Stomach (tissue), 4 donors: ENCODE measurements at regions not wholly inside any gene's neighbourhood (a gene's known extent, or its start where the extent isn't known, plus 50 kb on each side); places are given as distances from the start of the nearest gene placed in this dataset.

Experiments used
- CTCF ChIP-seq, 7 experiments: fragments of 450-650 bp in 4 of 7; fragments of 200-600 bp in 3 of 7; sonication (generic) in 3 of 7; IDR thresholded peaks; one replicate each; pipeline ENCODE4 v1.5.1; 2016 to 2019; ENCODE audit warnings: antibody characterized with exemption in 7 of 7, control low read depth in 2 of 7, mild to moderate bottlenecking in 1 of 7
- EP300 ChIP-seq: sonication (generic); formaldehyde crosslinking; IDR thresholded peaks from one replicate; pipeline ENCODE4 v1.6.1; 2017; ENCODE audit warnings: antibody characterized with exemption
- POLR2A ChIP-seq, 4 donors: fragments of 450-650 bp; IDR thresholded peaks; one replicate each; pipeline ENCODE4 v1.6.1; 2016; ENCODE audit warnings: antibody characterized with exemption in 4 of 4, control low read depth in 2 of 4, mild to moderate bottlenecking in 1 of 4, moderate library complexity in 1 of 4
- POLR2AphosphoS5 ChIP-seq, 3 donors: sonication (generic); formaldehyde crosslinking; IDR thresholded peaks; one replicate each; pipeline ENCODE4 v1.6.1; 2016; ENCODE audit warnings: antibody characterized with exemption in 3 of 3

GRCh38 chr5:164431634-164432304 is 926.4 kb downstream of the MAT2B start:
- TF ChIP-seq CTCF (IDR thresholded peaks at IDR 0.05) (no peak), POLR2AphosphoS5 (IDR thresholded peaks at IDR 0.05) (no peak), POLR2A (IDR thresholded peaks at IDR 0.05) (no peak), EP300 (no peak)
